Umbilical cord (tissue), 1 donor: ENCODE measurements at regions not wholly inside any gene's neighbourhood (a gene's known extent, or its start where the extent isn't known, plus 50 kb on each side); places are given as distances from the start of the nearest gene placed in this dataset.
"Not testable (repeated sequence)": the region's sequence is repeated elsewhere in the genome, so short reads cannot be mapped to it uniquely, and the experiment has no call there.

Experiments used
- DNase-seq: peaks from one replicate; pipeline ENCODE4 v3.0.0-alpha.2; 2015; ENCODE audit warnings: low spot score

- not testable (repeated sequence) for DNase-seq
Observed at GRCh38 chr5:148741766-148742165, 84.6 kb upstream of the ADRB2 start.

GRCh38 chr5:148744380-148744779 is 82.0 kb upstream of the ADRB2 start:
- DNase-seq: not testable (repeated sequence)

DNA sequence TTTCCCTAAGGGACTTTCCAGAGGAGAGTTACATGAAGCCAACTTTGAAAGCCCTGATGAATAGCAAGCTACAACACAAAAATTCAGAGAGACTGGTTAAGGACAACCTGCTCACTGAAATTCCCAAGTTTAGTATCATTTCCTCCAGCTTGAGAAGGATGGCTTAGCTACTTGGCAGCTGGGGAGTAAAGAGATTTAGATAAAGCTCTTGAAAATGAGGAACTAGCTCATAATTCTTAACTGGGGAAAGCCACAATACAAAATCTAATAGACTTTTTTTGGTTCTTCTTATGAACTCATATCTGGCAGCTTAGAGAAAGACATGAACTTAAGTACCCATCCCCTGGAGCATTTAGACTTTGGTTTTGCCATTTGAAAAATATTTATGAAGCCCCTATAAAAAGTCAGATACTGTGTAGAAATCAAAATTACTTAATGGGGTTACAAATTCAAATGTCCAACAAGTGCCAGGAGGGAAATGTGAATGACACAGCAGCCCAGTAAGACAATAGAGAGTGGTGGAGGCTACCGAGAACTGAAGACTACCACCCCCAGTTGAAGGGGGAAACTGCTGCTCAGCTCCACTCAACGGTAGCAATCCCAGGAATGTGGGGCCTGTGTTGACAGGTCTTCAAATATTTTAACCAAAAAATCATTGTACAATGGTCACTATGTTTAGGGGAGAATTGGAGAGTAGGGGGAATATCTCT is 79.4 kb upstream of the ADRB2 start:
- peak; percentile 89 for DNase-seq

DNA sequence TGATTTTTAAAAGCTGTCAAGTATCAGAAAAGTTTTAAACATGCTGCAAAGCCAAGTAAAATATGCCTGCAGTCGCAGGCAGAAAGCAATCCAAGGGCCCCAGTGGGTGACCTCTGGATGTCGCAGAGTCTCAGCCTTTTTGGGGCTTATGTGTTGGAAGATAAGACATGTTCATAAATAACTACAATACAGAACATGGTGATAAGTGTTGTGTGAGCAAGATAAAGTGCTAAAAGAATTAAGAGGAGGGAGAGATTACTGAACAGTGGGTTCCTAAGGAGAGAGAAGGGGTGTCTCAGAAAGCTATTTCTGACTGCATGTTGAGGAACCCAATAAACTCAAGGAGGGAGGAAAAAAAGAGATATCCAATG is 78.9 kb upstream of the ADRB2 start:
- DNase-seq: no peak

GRCh38 chr5:148748702-148749392 is 77.6 kb upstream of the ADRB2 start:
- no peak for DNase-seq

GRCh38 chr5:148750614-148751013 is 75.8 kb upstream of the ADRB2 start:
- no peak for DNase-seq

DNA sequence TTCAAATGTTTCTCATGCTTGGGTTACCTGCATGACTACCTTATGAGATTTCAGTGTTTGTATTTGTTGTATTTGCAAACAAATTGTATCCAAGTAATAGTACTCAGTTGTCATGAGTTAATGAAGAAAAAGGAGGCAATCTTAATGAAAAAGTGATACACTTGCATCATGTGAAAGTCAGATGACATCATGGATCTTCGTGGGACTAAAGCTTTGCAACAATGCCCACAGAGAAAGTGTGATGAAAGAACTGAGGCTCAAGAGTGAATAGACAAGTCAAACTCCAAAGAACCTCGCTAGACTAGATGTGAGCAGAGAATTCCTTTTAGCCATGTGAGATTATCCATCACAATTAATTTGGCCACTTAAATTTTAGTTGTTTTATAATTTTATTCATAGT is 75.4 kb upstream of the ADRB2 start:
- no peak for DNase-seq

GRCh38 chr5:148752375-148752774 is 74.0 kb upstream of the ADRB2 start:
- DNase-seq: not testable (repeated sequence)

DNA sequence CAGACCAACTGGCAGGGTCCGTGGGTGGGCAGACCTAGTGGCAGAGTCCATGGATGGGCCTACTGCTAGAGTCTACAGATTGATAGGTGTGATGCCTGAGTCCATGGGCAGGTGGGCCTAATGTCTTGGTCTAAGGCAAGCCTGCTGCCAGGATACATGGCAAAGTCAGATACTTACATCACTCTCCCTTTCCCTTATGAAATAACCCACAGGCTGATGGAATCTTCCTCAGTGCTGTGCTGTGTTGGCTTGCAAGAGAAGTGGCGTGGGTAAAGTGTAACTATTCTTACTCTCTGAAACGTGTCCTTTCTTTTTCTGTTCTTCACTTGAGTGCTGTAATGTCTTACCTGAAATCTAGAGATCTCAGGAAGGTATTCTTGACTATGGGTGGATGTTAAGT is 67.3 kb upstream of the ADRB2 start:
- no peak for DNase-seq

DNA sequence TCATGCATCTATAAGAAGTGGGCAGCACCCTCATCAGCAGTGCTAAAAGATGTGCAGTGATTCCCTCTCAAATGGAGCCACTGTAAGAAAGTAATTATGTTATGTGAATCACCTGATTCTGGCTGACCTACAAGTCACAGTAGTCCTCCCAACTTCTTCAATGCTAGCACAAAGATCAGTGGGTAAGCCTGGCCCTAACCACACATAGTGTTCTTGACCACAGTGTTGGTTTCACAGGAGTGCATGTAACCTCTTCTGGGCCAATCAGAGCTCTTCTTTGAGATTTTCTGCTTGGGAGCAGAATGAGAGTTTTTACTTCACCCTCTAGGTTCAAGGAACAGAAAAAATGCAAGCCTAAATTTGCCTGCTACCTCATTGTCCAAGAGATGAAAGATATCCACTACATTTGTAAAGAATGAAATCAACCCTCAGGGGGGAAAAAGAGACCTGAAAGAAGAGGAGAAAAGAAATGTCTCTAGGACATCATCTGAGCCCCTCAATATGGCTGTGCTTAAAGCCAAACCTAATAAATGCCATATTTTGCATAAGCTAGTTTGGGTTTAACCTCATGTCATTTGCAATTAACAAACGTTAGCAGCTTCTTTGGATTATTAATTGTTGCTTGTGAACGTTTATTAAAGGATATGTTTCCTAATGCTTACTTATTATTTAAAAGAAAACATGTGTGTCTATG is 65.3 kb upstream of the ADRB2 start:
- no peak for DNase-seq

DNA sequence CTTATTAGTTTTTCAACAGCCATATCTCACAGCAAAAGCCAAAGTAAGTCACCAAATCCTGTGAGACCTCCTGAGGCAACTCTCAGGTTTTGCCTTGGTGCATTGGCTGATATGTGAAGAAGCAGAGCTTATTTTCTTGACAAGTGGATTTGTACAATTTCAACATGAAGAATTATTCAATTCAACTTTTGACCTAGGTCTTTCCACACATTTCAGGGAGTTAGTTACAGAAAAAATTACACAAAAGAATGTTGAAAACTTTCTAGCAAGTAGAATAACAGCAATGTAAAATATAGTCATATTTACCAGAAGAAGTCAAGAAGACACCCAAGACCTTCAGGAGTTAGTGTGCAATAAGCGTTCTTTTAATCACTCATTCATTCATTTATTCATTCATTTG is 62.4 kb upstream of the ADRB2 start:
- no peak for DNase-seq

DNA sequence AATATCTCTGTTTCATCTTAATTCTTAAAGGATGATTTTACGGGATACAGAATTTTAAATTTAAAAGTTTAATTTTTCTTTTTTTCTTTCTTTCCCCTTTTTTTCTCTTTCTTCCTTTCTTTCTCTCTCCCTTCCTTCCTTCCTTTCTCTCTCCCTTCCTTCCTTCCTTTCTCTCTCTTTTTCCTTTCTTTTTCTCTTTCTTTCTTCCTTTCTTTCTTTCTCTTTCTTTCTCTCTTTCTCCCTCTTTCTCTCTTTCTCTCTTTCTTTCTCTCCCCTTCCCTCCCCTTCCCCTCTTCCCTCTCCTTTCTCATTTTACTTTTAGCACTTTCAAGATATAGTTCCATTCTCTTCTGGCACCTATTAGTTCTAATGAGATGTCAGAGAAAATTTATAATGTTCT is 61.4 kb upstream of the ADRB2 start:
- no peak for DNase-seq

DNA sequence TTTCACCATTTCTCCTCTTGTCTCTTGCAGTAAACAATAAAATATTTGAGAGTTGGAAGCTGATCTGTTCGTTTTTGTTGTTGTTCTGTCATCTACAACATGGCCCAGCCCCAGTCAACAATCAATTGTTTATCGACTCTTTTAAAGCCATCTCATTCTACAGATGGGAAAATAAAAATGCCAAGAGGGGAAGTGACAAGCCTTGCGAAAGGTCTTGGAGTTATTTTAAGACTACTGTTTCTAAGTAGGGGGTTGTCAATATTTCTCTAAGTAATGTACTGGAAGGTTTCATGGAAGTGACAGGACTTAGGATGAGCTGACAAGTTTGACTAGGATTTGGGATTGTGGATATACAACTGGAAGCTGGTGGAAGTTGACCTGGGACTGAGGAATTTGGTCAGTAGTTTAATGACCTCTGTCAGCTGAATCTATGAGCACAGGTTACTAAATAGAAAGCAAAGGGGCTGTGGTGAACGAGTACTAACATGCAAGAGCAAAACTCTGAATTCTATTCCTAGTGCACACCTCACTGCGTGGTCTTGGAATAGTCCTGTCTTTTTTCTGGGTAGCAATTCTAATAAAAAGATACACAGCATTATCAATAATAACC is 57.5 kb upstream of the ADRB2 start:
- DNase-seq: no peak

- DNase-seq: no peak
Observed at GRCh38 chr5:148769941-148770340, 56.5 kb upstream of the ADRB2 start.

DNA sequence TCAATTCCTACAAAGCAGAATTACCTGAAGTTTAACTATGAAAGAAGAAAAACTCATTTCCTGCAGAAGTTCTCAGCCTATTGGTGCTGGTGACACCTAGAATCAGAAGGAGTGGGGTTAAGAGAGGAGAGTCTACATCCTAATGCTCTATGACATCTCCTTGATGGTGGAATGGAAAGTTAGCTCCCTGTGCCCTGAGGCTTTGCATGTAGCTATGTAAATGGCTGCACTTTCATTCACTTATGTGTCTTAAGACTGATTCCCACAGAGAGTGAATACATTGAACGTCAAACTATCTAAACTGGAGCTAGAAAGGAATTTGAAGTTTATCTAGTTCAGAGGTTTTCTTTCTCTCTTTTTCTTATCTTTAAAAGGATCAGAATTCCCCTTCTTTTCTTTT is 52.1 kb upstream of the ADRB2 start:
- no peak for DNase-seq

DNA sequence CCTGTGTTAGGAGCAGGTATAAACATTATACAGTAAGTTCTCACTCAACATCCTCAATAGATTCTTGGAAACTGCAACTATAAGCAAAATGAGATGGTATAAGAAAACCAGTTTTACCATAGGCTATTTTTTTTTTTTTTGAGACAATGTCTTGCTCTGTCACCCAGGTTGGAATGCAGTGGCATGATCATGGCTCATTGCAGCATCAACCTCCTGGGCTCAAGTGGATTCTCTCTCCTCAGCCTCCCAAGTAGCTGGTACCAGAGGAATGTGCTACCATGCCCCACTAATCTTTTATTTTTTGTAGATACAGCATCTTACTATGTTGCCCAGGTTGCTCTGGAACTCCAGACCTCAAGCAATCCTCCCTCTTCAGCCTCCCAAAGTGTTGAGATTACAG is 50.1 kb upstream of the ADRB2 start:
- no peak for DNase-seq
